SK-N-SH treated with all-trans-retinoic acid at 6 μM for 48 hours (cell line): ENCODE measurements at regions not wholly inside any gene's neighbourhood (a gene's known extent, or its start where the extent isn't known, plus 50 kb on each side); places are given as distances from the start of the nearest gene placed in this dataset.
"Not testable (repeated sequence)": the region's sequence is repeated elsewhere in the genome, so short reads cannot be mapped to it uniquely, and the experiment has no call there.

ENCODE experiments used
- OSR1 ChIP-seq: fragments of 250-450 bp; sonication (Bioruptor Pico); IDR thresholded peaks from 2 replicates; pipeline ENCODE4 v1.8.0; 2022; ENCODE audit warnings: moderate library complexity, mild to moderate bottlenecking, inconsistent platforms
- RARB ChIP-seq: fragments of 250-450 bp; sonication (Bioruptor Pico); IDR thresholded peaks from 2 replicates; pipeline ENCODE4 v1.8.0; 2021; ENCODE audit warnings: mild to moderate bottlenecking, moderate library complexity
- TF ChIP-seq, protein P1 (sequence below): fragments of 250-450 bp; sonication (Bioruptor Pico); IDR thresholded peaks from 2 replicates; pipeline ENCODE4 v1.8.0; 2020; ENCODE audit warnings: mild to moderate bottlenecking, moderate library complexity, borderline replicate concordance

DNA sequence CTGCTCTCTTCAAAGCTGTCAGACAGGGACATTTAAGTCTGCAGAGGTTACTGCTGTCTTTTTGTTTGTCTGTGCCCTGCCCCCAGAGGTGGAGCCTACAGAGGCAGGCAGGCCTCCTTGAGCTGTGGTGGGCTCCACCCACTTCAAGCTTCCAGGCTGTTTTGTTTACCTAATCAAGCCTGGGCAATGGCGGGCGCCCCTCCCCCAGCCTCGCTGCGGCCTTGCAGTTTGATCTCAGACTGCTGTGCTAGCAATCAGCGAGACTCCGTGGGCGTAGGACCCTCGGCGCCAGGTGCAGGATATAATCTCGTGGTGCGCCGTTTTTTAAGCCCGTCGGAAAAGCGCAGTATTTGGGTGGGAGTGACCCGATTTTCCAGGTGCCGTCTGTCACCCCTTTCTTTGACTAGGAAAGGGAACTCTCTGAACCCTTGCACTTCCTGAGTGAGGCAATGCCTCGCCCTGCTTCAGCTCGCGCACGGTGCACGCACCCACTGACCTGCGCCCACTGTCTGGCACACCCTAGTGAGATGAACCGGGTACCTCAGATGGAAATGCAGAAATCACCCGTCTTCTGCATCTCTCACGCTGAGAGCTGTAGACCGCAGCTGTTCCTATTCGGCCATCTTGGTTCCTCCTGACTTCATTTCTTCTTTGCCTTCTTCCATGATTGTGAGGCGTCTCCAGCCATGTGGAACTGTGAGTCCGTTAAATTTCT is 93.5 kb upstream of the EYA4 start:
- not testable (repeated sequence) for TF ChIP-seq OSR1, RARB (CRISPR knock-in tag)
- TF ChIP-seq, protein P1, sequence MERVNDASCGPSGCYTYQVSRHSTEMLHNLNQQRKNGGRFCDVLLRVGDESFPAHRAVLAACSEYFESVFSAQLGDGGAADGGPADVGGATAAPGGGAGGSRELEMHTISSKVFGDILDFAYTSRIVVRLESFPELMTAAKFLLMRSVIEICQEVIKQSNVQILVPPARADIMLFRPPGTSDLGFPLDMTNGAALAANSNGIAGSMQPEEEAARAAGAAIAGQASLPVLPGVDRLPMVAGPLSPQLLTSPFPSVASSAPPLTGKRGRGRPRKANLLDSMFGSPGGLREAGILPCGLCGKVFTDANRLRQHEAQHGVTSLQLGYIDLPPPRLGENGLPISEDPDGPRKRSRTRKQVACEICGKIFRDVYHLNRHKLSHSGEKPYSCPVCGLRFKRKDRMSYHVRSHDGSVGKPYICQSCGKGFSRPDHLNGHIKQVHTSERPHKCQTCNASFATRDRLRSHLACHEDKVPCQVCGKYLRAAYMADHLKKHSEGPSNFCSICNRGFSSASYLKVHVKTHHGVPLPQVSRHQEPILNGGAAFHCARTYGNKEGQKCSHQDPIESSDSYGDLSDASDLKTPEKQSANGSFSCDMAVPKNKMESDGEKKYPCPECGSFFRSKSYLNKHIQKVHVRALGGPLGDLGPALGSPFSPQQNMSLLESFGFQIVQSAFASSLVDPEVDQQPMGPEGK (CRISPR knock-in tag) = not testable (repeated sequence)
